DMS 273 treated with DMSO at 0.1 percent for 48 hours (cell line): ENCODE measurements at regions not wholly inside any gene's neighbourhood (a gene's known extent, or its start where the extent isn't known, plus 50 kb on each side); places are given as distances from the start of the nearest gene placed in this dataset.

Experiments used
- DNase-seq: peaks from one replicate; lab custom pipeline; 2025; lab: John Stamatoyannopoulos, UW

- DNase-seq = no peak
Measured at GRCh38 chr5:171603591-171603990, 182.0 kb upstream of the SMIM23 start.

- DNase-seq = no peak
Measured at GRCh38 chr5:171604195-171604594, 181.4 kb upstream of the SMIM23 start.

GRCh38 chr5:171606414-171607024 is 179.1 kb upstream of the SMIM23 start:
- no peak for DNase-seq

- DNase-seq = no peak
Measured at GRCh38 chr5:171607863-171608262, 177.8 kb upstream of the SMIM23 start.

- DNase-seq = no peak
Measured at GRCh38 chr5:171609806-171610452, 175.7 kb upstream of the SMIM23 start.

- DNase-seq = no peak
Measured at GRCh38 chr5:171610686-171611085, 174.9 kb upstream of the SMIM23 start.

GRCh38 chr5:171612749-171613148 is 172.9 kb upstream of the SMIM23 start:
- no peak for DNase-seq

- no peak for DNase-seq
Measured at GRCh38 chr5:171614511-171614910, 171.1 kb upstream of the SMIM23 start.

- no peak for DNase-seq
Measured at GRCh38 chr5:171614971-171615653, 170.5 kb upstream of the SMIM23 start.

GRCh38 chr5:171615705-171616640 is 169.6 kb upstream of the SMIM23 start:
- DNase-seq = no peak

- no peak for DNase-seq
Measured at GRCh38 chr5:171617266-171617665, 168.4 kb upstream of the SMIM23 start.

GRCh38 chr5:171617817-171618591 is 167.6 kb upstream of the SMIM23 start:
- no peak for DNase-seq

GRCh38 chr5:171619196-171619595 is 166.4 kb upstream of the SMIM23 start:
- DNase-seq = no peak

GRCh38 chr5:171619744-171620143 is 165.9 kb upstream of the SMIM23 start:
- no peak for DNase-seq

- no peak for DNase-seq
Measured at GRCh38 chr5:171622010-171622409, 163.6 kb upstream of the SMIM23 start.

- no peak for DNase-seq
Measured at GRCh38 chr5:171623107-171623506, 162.5 kb upstream of the SMIM23 start.

- no peak for DNase-seq
Measured at GRCh38 chr5:171623551-171624097, 162.0 kb upstream of the SMIM23 start.

GRCh38 chr5:171624396-171624795 is 161.2 kb upstream of the SMIM23 start:
- no peak for DNase-seq

GRCh38 chr5:171625646-171626045 is 160.0 kb upstream of the SMIM23 start:
- no peak for DNase-seq

GRCh38 chr5:171627936-171628632 is 157.5 kb upstream of the SMIM23 start:
- DNase-seq = no peak

GRCh38 chr5:171628633-171628974 is 157.0 kb upstream of the SMIM23 start:
- no peak for DNase-seq
